B cell (primary cell): ENCODE measurements at regions not wholly inside any gene's neighbourhood (a gene's known extent, or its start where the extent isn't known, plus 50 kb on each side); places are given as distances from the start of the nearest gene placed in this dataset.

Experiments used
- CTCF ChIP-seq: fragments of 200-600 bp; IDR thresholded peaks from one replicate; pipeline ENCODE4 v1.8.0; 2022; ENCODE audit warnings: antibody characterized with exemption, mild to moderate bottlenecking
- EZH2 ChIP-seq: IDR thresholded peaks from 2 replicates; pipeline ENCODE4 v1.6.1; 2012; ENCODE audit warnings: borderline replicate concordance, low read depth, mild to moderate bottlenecking, moderate library complexity, low read length; ENCODE audit not compliant: insufficient read depth, poor library complexity, severe bottlenecking

GRCh38 chr6:140563728-140564127, 1189.3 kb upstream of the CITED2 start:
- TF ChIP-seq CTCF = no peak
- no peak for TF ChIP-seq EZH2
